MM.1S (cell line): ENCODE measurements at regions not wholly inside any gene's neighbourhood (a gene's known extent, or its start where the extent isn't known, plus 50 kb on each side); places are given as distances from the start of the nearest gene placed in this dataset.

ENCODE experiments used
- DNase-seq: peaks from one replicate; pipeline ENCODE4 v3.0.0-alpha.2; 2015
- H2AFZ ChIP-seq: fragments of 300-600 bp; sonication (generic); 2 replicates; pipeline ENCODE4 v1.6.0; 2016; ENCODE audit warnings: antibody characterized with exemption, low read length
- H3F3A ChIP-seq: fragments of 300-600 bp; sonication (generic); 2 replicates; pipeline ENCODE4 v1.6.1; 2016; ENCODE audit warnings: mild to moderate bottlenecking, antibody characterized with exemption, low read length, moderate library complexity, mixed read lengths; ENCODE audit not compliant: insufficient read depth
- H3K27ac ChIP-seq: fragments of 300-600 bp; sonication (generic); 2 replicates; pipeline ENCODE4 v1.5.1; 2016; ENCODE audit warnings: mild to moderate bottlenecking, low read length
- H3K27me3 ChIP-seq: fragments of 300-600 bp; sonication (generic); replicated peaks from 2 replicates; pipeline ENCODE4 v1.6.0; 2016; ENCODE audit warnings: low read length; ENCODE audit not compliant: insufficient read depth
- H3K36me3 ChIP-seq: fragments of 300-600 bp; sonication (generic); replicated peaks from 2 replicates; pipeline ENCODE4 v1.6.1; 2016; ENCODE audit warnings: mild to moderate bottlenecking, low read length, mixed read lengths; ENCODE audit not compliant: insufficient read depth
- H3K4me1 ChIP-seq: fragments of 300-600 bp; sonication (generic); 2 replicates; pipeline ENCODE4 v1.6.1; 2016; ENCODE audit warnings: low read length, mixed read lengths
- H3K4me2 ChIP-seq: fragments of 300-600 bp; sonication (generic); 2 replicates; pipeline ENCODE4 v1.6.0; 2016; ENCODE audit warnings: low read depth, low read length
- H3K4me3 ChIP-seq: fragments of 300-600 bp; sonication (generic); 2 replicates; pipeline ENCODE4 v1.5.1; 2016; ENCODE audit warnings: low read length, mixed read lengths
- H3K79me2 ChIP-seq: fragments of 300-600 bp; sonication (generic); 2 replicates; pipeline ENCODE4 v1.6.1; 2016; ENCODE audit warnings: mixed run types, low read length, mixed read lengths
- H3K9ac ChIP-seq: fragments of 300-600 bp; sonication (generic); 2 replicates; pipeline ENCODE4 v1.6.1; 2016; ENCODE audit warnings: low read length, mixed read lengths
- H3K9me2 ChIP-seq: fragments of 300-600 bp; sonication (generic); replicated peaks from 2 replicates; pipeline ENCODE4 v1.6.1; 2016; ENCODE audit warnings: mild to moderate bottlenecking, low read length, mixed read lengths; ENCODE audit not compliant: insufficient read depth
- H3K9me3 ChIP-seq: fragments of 300-600 bp; sonication (generic); replicated peaks from 2 replicates; pipeline ENCODE4 v1.6.1; 2016; ENCODE audit warnings: mild to moderate bottlenecking, low read length, mixed read lengths; ENCODE audit not compliant: insufficient read depth
- H4K20me1 ChIP-seq: fragments of 300-600 bp; sonication (generic); 2 replicates; pipeline ENCODE4 v1.6.1; 2016; ENCODE audit warnings: mild to moderate bottlenecking, low read length, moderate library complexity, mixed read lengths; ENCODE audit not compliant: insufficient read depth
- EZH2 ChIP-seq: fragments of 300-600 bp; sonication (generic); optimal IDR thresholded peaks from 2 replicates; pipeline ENCODE3; 2017; ENCODE audit warnings: low read depth, mild to moderate bottlenecking, antibody characterized with exemption, low read length, mixed read lengths
- EZH2phosphoT487 ChIP-seq: fragments of 300-600 bp; sonication (generic); IDR thresholded peaks from 2 replicates; pipeline ENCODE4 v1.6.1; 2018; ENCODE audit warnings: antibody characterized with exemption, low read length
- TF ChIP-seq, protein P1 (sequence below): fragments of 300-600 bp; sonication (generic); IDR thresholded peaks from 2 replicates; pipeline ENCODE4 v1.5.1; 2016; ENCODE audit warnings: antibody characterized with exemption, low read length, mixed read lengths

DNA sequence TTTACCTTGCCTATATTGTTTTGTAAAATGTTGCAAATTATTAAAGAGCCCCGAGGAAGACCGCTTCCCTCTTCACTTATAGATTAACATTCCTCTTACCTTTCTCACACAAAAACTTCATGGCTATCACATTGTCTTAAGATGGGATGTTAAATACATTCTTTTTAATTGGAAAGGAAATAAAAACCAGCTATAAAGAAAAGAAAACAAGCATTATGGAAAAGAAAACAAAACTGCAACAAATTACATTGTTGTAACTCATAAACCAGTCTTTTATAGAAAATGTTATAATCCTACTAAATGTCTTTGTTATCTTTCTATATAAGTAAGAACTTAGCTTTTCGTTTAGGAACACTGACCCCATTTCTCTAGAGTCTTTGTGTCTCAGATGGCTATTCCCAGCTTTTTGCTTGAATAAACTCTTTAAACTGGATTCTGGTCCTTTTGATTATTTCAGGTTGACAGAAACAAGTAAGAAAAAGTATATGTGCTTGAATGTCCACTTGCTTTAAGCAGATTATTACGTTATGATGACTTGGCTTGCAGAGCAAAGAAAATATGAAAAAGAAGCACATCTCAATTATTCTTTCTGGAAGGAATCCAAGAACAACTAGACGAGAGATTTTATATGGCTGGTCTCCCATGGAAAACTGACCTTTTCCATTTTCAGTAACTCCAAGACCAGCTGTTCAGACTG lies 128.2 kb downstream of the AKR1D1 start:
- H3K27me3 ChIP-seq: no peaks in the 10 kb centered on the region
- H3F3A ChIP-seq: no peaks in the 10 kb centered on the region
- no peaks in the 10 kb centered on the region for H3K9me3 ChIP-seq
- no peaks in the 10 kb centered on the region for H4K20me1 ChIP-seq
- TF ChIP-seq EZH2phosphoT487 (no peak), EZH2 (no peak)
- TF ChIP-seq, protein P1, sequence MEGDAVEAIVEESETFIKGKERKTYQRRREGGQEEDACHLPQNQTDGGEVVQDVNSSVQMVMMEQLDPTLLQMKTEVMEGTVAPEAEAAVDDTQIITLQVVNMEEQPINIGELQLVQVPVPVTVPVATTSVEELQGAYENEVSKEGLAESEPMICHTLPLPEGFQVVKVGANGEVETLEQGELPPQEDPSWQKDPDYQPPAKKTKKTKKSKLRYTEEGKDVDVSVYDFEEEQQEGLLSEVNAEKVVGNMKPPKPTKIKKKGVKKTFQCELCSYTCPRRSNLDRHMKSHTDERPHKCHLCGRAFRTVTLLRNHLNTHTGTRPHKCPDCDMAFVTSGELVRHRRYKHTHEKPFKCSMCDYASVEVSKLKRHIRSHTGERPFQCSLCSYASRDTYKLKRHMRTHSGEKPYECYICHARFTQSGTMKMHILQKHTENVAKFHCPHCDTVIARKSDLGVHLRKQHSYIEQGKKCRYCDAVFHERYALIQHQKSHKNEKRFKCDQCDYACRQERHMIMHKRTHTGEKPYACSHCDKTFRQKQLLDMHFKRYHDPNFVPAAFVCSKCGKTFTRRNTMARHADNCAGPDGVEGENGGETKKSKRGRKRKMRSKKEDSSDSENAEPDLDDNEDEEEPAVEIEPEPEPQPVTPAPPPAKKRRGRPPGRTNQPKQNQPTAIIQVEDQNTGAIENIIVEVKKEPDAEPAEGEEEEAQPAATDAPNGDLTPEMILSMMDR: no peak
- no peak for DNase-seq
- H3K79me2 ChIP-seq: no peaks in the 10 kb centered on the region
- H3K4me2 ChIP-seq: no peak overlapping the region
- no peak overlapping the region for H3K27ac ChIP-seq
- no peaks in the 10 kb centered on the region for H3K36me3 ChIP-seq
- H3K4me3 ChIP-seq: no peak overlapping the region
- H3K4me1 ChIP-seq: no peaks in the 10 kb centered on the region
- H2AFZ ChIP-seq: no peak overlapping the region
- H3K9me2 ChIP-seq: no peaks in the 10 kb centered on the region
- no peak overlapping the region for H3K9ac ChIP-seq

- Histone ChIP-seq H3K9me3 (no peaks in the 10 kb centered on the region), H3K79me2 (no peaks in the 10 kb centered on the region), H3K36me3 (no peaks in the 10 kb centered on the region), H3K9me2 (no peaks in the 10 kb centered on the region), H3K4me1 (no peaks in the 10 kb centered on the region), H3K4me2 (no peak overlapping the region), H3F3A (no peaks in the 10 kb centered on the region), H2AFZ (no peak overlapping the region), H3K9ac (no peak overlapping the region), H3K4me3 (no peak overlapping the region), H3K27me3 (no peaks in the 10 kb centered on the region), H3K27ac (no peak overlapping the region), H4K20me1 (no peaks in the 10 kb centered on the region)
- TF ChIP-seq, protein P1: no peak
- TF ChIP-seq EZH2: no peak
- no peak for TF ChIP-seq EZH2phosphoT487
- no peak for DNase-seq
Measured at GRCh38 chr7:138204982-138205298, 128.7 kb downstream of the AKR1D1 start.

DNA sequence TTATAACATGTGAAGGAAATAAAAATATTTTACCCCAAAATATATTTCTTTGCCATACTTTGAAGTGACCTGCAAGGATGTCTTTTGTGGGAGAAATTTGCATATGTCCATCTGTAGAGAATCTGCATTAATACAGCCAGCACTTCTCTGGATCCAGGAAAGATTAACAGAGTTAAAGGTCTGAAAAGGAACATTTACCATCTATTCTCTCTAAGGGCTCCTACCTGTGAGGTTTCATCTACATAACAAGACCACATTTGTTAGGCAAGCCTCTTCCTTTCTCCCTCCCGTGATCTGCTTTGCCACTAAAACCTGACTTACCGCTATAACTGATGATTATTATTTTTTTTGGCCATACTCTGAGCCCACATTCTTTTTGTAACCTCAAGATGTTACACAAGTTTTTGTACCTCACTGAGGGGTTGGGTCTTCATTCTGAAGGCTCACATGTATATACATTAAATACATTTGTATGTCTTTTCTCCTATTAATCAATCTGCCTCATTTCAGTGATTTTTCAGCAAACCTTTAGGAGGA lies 129.4 kb downstream of the AKR1D1 start:
- Histone ChIP-seq H4K20me1 (no peaks in the 10 kb centered on the region), H3K4me2 (no peak overlapping the region), H3K9me3 (no peaks in the 10 kb centered on the region), H3K4me1 (no peaks in the 10 kb centered on the region), H3K9me2 (no peaks in the 10 kb centered on the region), H3K27me3 (no peaks in the 10 kb centered on the region), H3K4me3 (no peak overlapping the region), H3K36me3 (no peaks in the 10 kb centered on the region), H3F3A (no peaks in the 10 kb centered on the region), H3K9ac (no peak overlapping the region), H3K27ac (no peak overlapping the region), H2AFZ (no peak overlapping the region), H3K79me2 (no peaks in the 10 kb centered on the region)
- TF ChIP-seq, protein P1: no peak
- no peak for TF ChIP-seq EZH2phosphoT487
- TF ChIP-seq EZH2: no peak
- DNase-seq: no peak
